ENCODE measurements at regions not wholly inside any gene's neighbourhood (a gene's known extent, or its start where the extent isn't known, plus 50 kb on each side); places are given as distances from the start of the nearest gene placed in this dataset.

DNA sequence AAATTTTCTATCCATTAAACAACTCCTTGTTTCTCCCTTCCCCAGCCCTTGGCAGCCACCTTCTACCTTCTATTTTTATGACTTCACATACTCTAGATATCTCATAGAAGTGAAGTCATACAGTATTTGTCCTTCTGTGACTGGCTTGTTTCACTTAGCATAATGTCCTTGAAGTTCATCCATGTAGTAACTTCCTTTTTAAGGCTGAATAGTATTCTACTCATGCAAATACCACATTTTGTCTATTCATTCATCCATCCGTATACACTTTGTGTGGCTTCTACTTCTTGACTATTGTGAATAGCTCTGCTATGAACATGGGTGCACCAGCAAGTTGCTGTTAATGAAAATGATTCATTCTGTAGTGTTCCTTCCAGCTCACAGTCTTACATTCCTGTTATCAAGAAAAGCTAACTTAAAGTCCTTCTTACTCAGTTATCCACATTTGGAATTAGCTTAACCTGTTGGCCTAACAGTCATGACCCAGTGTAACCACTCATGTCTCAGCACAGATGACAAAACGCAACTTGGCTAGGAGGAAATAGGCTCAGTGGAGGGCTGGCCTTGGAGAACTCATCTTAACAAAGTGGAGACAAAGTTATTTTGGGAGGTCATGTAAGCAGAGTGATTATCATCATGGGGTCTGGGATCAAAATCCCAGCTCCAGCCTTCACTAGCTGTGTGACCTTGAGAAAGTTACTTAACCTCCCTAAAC is 129.7 kb upstream of the MAP3K1 start:
- no peaks in the 10 kb centered on the region for H3K4me1 ChIP-seq
- H3K27ac ChIP-seq = no peak overlapping the region
- DNase-seq = no peak
- no peaks in the 10 kb centered on the region for H3K27me3 ChIP-seq
- no peaks in the 10 kb centered on the region for H3K36me3 ChIP-seq
- TF ChIP-seq, protein P1, sequence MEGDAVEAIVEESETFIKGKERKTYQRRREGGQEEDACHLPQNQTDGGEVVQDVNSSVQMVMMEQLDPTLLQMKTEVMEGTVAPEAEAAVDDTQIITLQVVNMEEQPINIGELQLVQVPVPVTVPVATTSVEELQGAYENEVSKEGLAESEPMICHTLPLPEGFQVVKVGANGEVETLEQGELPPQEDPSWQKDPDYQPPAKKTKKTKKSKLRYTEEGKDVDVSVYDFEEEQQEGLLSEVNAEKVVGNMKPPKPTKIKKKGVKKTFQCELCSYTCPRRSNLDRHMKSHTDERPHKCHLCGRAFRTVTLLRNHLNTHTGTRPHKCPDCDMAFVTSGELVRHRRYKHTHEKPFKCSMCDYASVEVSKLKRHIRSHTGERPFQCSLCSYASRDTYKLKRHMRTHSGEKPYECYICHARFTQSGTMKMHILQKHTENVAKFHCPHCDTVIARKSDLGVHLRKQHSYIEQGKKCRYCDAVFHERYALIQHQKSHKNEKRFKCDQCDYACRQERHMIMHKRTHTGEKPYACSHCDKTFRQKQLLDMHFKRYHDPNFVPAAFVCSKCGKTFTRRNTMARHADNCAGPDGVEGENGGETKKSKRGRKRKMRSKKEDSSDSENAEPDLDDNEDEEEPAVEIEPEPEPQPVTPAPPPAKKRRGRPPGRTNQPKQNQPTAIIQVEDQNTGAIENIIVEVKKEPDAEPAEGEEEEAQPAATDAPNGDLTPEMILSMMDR (IDR thresholded peaks at IDR 0.05) = no peak
- no peak for TF ChIP-seq POLR2A (IDR thresholded peaks at IDR 0.05)
- no peaks in the 10 kb centered on the region for H3K9me3 ChIP-seq
- H3K4me3 ChIP-seq = no peak overlapping the region
- intact Hi-C loops (cut with DNase I; ENCODE audit: low total_unique reads) = no loop called here

DNA sequence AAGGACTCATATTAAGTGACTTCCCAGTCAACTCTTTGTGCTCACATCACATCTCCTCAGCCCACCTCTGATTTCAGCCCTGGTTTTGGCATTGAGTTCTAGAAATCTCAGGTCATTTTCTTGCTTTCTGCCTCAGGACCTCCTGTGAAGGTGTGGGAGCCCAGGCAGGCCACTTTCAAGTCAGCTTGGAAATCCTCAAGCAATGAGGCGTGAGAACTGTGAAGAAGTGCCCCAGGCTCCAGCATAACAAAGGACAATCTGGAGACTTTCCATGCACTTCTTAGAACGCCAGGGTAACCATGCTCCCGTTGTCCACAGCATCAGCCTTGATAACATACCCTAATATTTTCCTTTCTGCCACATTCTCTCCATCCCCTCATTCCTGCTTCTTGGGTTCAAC is 131.2 kb upstream of the MAP3K1 start:
- no peak overlapping the region for H3K4me3 ChIP-seq
- H3K27me3 ChIP-seq = no peaks in the 10 kb centered on the region
- intact Hi-C loops (cut with DNase I; ENCODE audit: low total_unique reads) = no loop called here
- H3K36me3 ChIP-seq = no peaks in the 10 kb centered on the region
- no peaks in the 10 kb centered on the region for H3K4me1 ChIP-seq
- no peaks in the 10 kb centered on the region for H3K9me3 ChIP-seq
- no peak for TF ChIP-seq POLR2A (IDR thresholded peaks at IDR 0.05)
- TF ChIP-seq, protein P1 (IDR thresholded peaks at IDR 0.05) = no peak
- no peak overlapping the region for H3K27ac ChIP-seq
- DNase-seq = no peak

DNA sequence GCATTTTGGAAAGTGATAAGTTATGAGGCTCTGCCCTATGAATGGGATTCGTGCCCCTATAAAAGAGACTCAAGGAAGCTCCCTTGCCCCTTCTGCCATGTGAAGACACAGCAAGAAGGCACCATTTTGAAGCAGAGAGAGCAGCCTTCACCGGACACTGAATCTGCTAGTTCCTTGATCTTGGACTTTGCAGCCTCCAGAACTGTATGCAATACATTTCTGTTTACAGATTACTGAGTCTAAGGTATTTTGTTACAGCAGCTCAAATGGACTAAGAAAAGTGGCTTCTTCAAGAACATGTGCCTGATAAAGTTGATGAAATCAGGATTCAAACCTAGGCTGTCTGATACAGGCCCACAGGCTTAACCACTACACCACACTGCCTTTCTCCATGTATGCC is 131.6 kb upstream of the MAP3K1 start:
- Histone ChIP-seq H3K4me3 (no peak overlapping the region), H3K9me3 (no peaks in the 10 kb centered on the region), H3K4me1 (no peaks in the 10 kb centered on the region), H3K36me3 (no peaks in the 10 kb centered on the region), H3K27me3 (no peaks in the 10 kb centered on the region), H3K27ac (no peak overlapping the region)
- no peak for DNase-seq
- TF ChIP-seq POLR2A (IDR thresholded peaks at IDR 0.05) = no peak
- TF ChIP-seq, protein P1 (IDR thresholded peaks at IDR 0.05) = no peak
- intact Hi-C loops (cut with DNase I; ENCODE audit: low total_unique reads) = no loop called here

DNA sequence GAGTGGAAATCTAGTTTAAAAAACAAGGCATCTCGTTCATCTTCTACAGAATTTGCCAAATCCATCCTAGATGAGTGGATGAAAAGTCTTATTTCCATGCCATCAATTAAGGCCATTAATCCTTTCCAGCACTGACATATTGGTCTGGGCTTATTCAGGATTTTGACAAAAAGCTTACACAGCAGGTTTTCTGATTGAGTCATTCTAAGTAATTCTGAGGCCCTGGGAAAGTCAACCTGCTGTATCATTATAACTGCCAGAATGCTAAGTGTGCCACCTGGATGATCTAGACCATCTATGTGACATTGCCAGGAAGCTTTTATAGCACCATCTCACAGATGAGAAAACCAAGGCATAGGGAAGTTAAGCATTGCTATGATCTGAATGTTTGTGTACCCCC is 132.1 kb upstream of the MAP3K1 start:
- intact Hi-C loops (cut with DNase I; ENCODE audit: low total_unique reads) = no loop called here
- Histone ChIP-seq H3K9me3 (no peaks in the 10 kb centered on the region), H3K27me3 (no peaks in the 10 kb centered on the region), H3K27ac (no peak overlapping the region), H3K4me3 (no peak overlapping the region), H3K4me1 (no peaks in the 10 kb centered on the region), H3K36me3 (no peaks in the 10 kb centered on the region)
- no peak for TF ChIP-seq POLR2A (IDR thresholded peaks at IDR 0.05)
- TF ChIP-seq, protein P1 (IDR thresholded peaks at IDR 0.05) = no peak
- DNase-seq = no peak

DNA sequence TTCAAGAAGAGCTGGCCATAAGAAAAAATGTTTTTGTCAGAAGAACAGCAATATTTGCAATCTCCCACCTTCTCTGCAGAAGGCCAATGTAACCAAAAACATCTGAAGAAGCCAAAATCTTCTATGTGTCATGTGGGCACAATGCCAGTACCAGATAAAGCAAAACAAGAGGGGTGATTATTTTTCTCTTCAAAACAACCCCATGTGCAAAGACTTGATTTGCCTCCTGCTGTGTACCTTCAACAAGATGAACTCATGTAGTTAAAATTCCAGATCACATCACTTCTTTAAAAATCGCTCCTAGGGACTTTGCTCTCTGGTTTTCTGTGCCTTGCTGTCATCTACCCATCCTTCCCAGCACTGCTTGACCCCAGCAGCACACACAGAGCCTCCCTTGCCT is 134.0 kb upstream of the MAP3K1 start:
- DNase-seq = no peak
- Histone ChIP-seq H3K27me3 (no peaks in the 10 kb centered on the region), H3K9me3 (no peaks in the 10 kb centered on the region), H3K27ac (no peak overlapping the region), H3K36me3 (no peaks in the 10 kb centered on the region), H3K4me1 (no peaks in the 10 kb centered on the region), H3K4me3 (no peak overlapping the region)
- TF ChIP-seq POLR2A (IDR thresholded peaks at IDR 0.05) = no peak
- TF ChIP-seq, protein P1 (IDR thresholded peaks at IDR 0.05) = no peak
- intact Hi-C loops (cut with DNase I; ENCODE audit: low total_unique reads) = no loop called here

Measured in uterus (tissue), 3 donors.